GM23338 (cell line): ENCODE measurements at regions not wholly inside any gene's neighbourhood (a gene's known extent, or its start where the extent isn't known, plus 50 kb on each side); places are given as distances from the start of the nearest gene placed in this dataset.

Experiments
- ATAC-seq: fragments of 200-7000 bp; cut with Tn5 transposase; 3 replicates; pipeline ENCODE4 v1.9.1; 2020
- DNase-seq: peaks from one replicate; pipeline ENCODE4 v3.0.0-alpha.2; 2015; ENCODE audit warnings: low spot score
- H2AFZ ChIP-seq: fragments of 200-600 bp; sonication (generic); 2 replicates; pipeline ENCODE4 v1.8.0; 2016; ENCODE audit warnings: antibody characterized with exemption, mild to moderate bottlenecking, moderate library complexity
- H3F3A ChIP-seq: fragments of 200-600 bp; sonication (generic); replicated peaks from 2 replicates; pipeline ENCODE4 v1.8.0; 2017; ENCODE audit warnings: antibody characterized with exemption, mixed run types, low read depth
- H3K27ac ChIP-seq: fragments of 200-600 bp; sonication (generic); 2 replicates; pipeline ENCODE4 v1.6.1; 2016; ENCODE audit warnings: low read depth
- H3K27me3 ChIP-seq: fragments of 200-600 bp; sonication (generic); 2 replicates; pipeline ENCODE4 v1.8.0; 2016; ENCODE audit warnings: mild to moderate bottlenecking, mixed run types, moderate library complexity; ENCODE audit not compliant: insufficient read depth
- H3K36me3 ChIP-seq: fragments of 200-600 bp; sonication (generic); 2 replicates; pipeline ENCODE4 v1.8.0; 2016; ENCODE audit warnings: mild to moderate bottlenecking; ENCODE audit not compliant: insufficient read depth
- H3K4me1 ChIP-seq: fragments of 200-600 bp; sonication (generic); 2 replicates; pipeline ENCODE4 v1.8.0; 2016; ENCODE audit warnings: mild to moderate bottlenecking, moderate library complexity; ENCODE audit not compliant: insufficient read depth
- H3K4me2 ChIP-seq: fragments of 200-600 bp; sonication (generic); 2 replicates; pipeline ENCODE4 v1.7.1; 2017; ENCODE audit warnings: mixed run types
- H3K4me3 ChIP-seq: fragments of 200-600 bp; sonication (generic); 2 replicates; pipeline ENCODE4 v1.6.1; 2016; ENCODE audit warnings: mixed run types
- H3K79me2 ChIP-seq: fragments of 200-600 bp; sonication (generic); replicated peaks from 2 replicates; pipeline ENCODE4 v1.8.0; 2017; ENCODE audit warnings: mild to moderate bottlenecking; ENCODE audit not compliant: insufficient read depth
- H3K9me2 ChIP-seq: fragments of 200-600 bp; sonication (generic); 2 replicates; pipeline ENCODE4 v1.8.0; 2017; ENCODE audit not compliant: insufficient read depth
- H4K20me1 ChIP-seq: fragments of 200-600 bp; sonication (generic); replicated peaks from 2 replicates; pipeline ENCODE4 v1.8.0; 2017; ENCODE audit warnings: mild to moderate bottlenecking; ENCODE audit not compliant: insufficient read depth
- H3K27ac Mint-ChIP-seq: 2 replicates; pipeline ENCODE4 v1.8.0; 2020; ENCODE audit warnings: inconsistent platforms, mild to moderate bottlenecking, moderate library complexity, mixed read lengths
- H3K27me3 Mint-ChIP-seq: 3 replicates; pipeline ENCODE4 v1.8.0; 2022; ENCODE audit warnings: low read depth, mild to moderate bottlenecking, moderate library complexity, mixed read lengths, inconsistent platforms; ENCODE audit not compliant: insufficient read depth, poor library complexity
- H3K36me3 Mint-ChIP-seq: 3 replicates; pipeline ENCODE4 v1.8.0; 2021; ENCODE audit warnings: low read depth, mild to moderate bottlenecking, inconsistent platforms, moderate library complexity, mixed read lengths
- H3K4me1 Mint-ChIP-seq: 3 replicates; pipeline ENCODE4 v1.8.0; 2020; ENCODE audit warnings: mild to moderate bottlenecking, inconsistent platforms, mixed read lengths
- H3K4me3 Mint-ChIP-seq: 3 replicates; pipeline ENCODE4 v1.8.0; 2021; ENCODE audit warnings: moderate library complexity, mild to moderate bottlenecking, inconsistent platforms, mixed read lengths
- H3K9me3 Mint-ChIP-seq: 3 replicates; pipeline ENCODE4 v1.8.0; 2020; ENCODE audit warnings: moderate library complexity, mild to moderate bottlenecking, inconsistent platforms, mixed read lengths
- CTCF ChIP-seq, 2 experiments: fragments of 200-600 bp in 1 of 2; sonication (generic) in 1 of 2; conservative IDR thresholded peaks; 2 replicates each; pipeline versions ENCODE4 v1.5.1 to v1.6.1; 2016 to 2017; ENCODE audit warnings: antibody characterized with exemption in 2 of 2, low read depth in 2 of 2, mild to moderate bottlenecking in 2 of 2, moderate library complexity in 1 of 2
- ETS1 ChIP-seq: IDR thresholded peaks from 2 replicates; pipeline ENCODE4 v1.6.1; 2016; ENCODE audit warnings: antibody characterized with exemption
- EZH2 ChIP-seq: fragments of 200-600 bp; sonication (generic); IDR thresholded peaks from one replicate; pipeline ENCODE4 v1.8.0; 2017; ENCODE audit warnings: antibody characterized with exemption, mild to moderate bottlenecking, low read depth; ENCODE audit not compliant: unreplicated experiment
- JUNB ChIP-seq: IDR thresholded peaks from one replicate; pipeline ENCODE4 v1.6.1; 2016; ENCODE audit warnings: antibody characterized with exemption; ENCODE audit not compliant: unreplicated experiment
- NANOG ChIP-seq: IDR thresholded peaks from 2 replicates; pipeline ENCODE4 v1.6.1; 2016; ENCODE audit warnings: antibody characterized with exemption, borderline replicate concordance
- POLR2AphosphoS5 ChIP-seq: IDR thresholded peaks from 2 replicates; pipeline ENCODE4 v1.6.1; 2016; ENCODE audit warnings: antibody characterized with exemption, low read depth
- ZNF114 ChIP-seq: fragments of 250-450 bp; sonication (Bioruptor Pico); IDR thresholded peaks from 2 replicates; pipeline ENCODE4 v1.5.0; 2020; ENCODE audit warnings: mild to moderate bottlenecking, moderate library complexity

GRCh38 chr1:191963781-191964455 lies 194.3 kb upstream of the RGS18 start:
- Mint-ChIP-seq H3K27ac (no peak overlapping the region), H3K4me1 (no peaks in the 10 kb centered on the region; the same call in 1 of the 3 replicates), H3K4me3 (no peak overlapping the region), H3K36me3 (no peaks in the 10 kb centered on the region), H3K27me3 (no peaks in the 10 kb centered on the region), H3K9me3 (no peaks in the 10 kb centered on the region)
- TF ChIP-seq JUNB: no peak
- no peak for TF ChIP-seq CTCF (conservative IDR thresholded peaks at IDR 0.05; ENCODE audit: low read depth in 2 of 2)
- no peak for TF ChIP-seq EZH2
- TF ChIP-seq ETS1: no peak
- TF ChIP-seq ZNF114: no peak
- TF ChIP-seq POLR2AphosphoS5: no peak
- no peak for DNase-seq
- H3K36me3 ChIP-seq: no peaks in the 10 kb centered on the region
- no peak for ATAC-seq
- H2AFZ ChIP-seq: no peak overlapping the region
- no peak overlapping the region for H3K4me3 ChIP-seq
- no peaks in the 10 kb centered on the region for H4K20me1 ChIP-seq
- H3K79me2 ChIP-seq: no peaks in the 10 kb centered on the region
- H3K9me2 ChIP-seq: no peaks in the 10 kb centered on the region
- H3F3A ChIP-seq: no peaks in the 10 kb centered on the region
- no peak overlapping the region for H3K4me2 ChIP-seq
- no peak overlapping the region for H3K27ac ChIP-seq
- no peaks in the 10 kb centered on the region for H3K4me1 ChIP-seq
- no peaks in the 10 kb centered on the region for H3K27me3 ChIP-seq

GRCh38 chr1:191969290-191969689 lies 189.0 kb upstream of the RGS18 start:
- Histone ChIP-seq H3K27me3 (no peaks in the 10 kb centered on the region), H3K4me2 (no peak overlapping the region), H2AFZ (no peak overlapping the region), H4K20me1 (no peaks in the 10 kb centered on the region), H3K4me1 (no peaks in the 10 kb centered on the region; the same call in 1 of the 2 replicates), H3K27ac (no peak overlapping the region), H3K79me2 (no peaks in the 10 kb centered on the region), H3K4me3 (no peak overlapping the region), H3K9me2 (no peaks in the 10 kb centered on the region), H3F3A (no peaks in the 10 kb centered on the region), H3K36me3 (no peaks in the 10 kb centered on the region; the same call in 1 of the 2 replicates)
- peaks cover 19% of the 10 kb centered on the region for H3K9me3 Mint-ChIP-seq
- no peak for ATAC-seq
- H3K4me3 Mint-ChIP-seq: no peak overlapping the region
- no peaks in the 10 kb centered on the region for H3K27me3 Mint-ChIP-seq
- DNase-seq: no peak
- peaks cover 8% of the 10 kb centered on the region; the same call in 2 of the 3 replicates for H3K4me1 Mint-ChIP-seq
- TF ChIP-seq NANOG (peak; percentile 70), ETS1 (no peak)
- peaks cover 20% of the 10 kb centered on the region for H3K36me3 Mint-ChIP-seq
- no peak overlapping the region; the same call in 1 of the 2 replicates for H3K27ac Mint-ChIP-seq
